ENCODE measurements at regions not wholly inside any gene's neighbourhood (a gene's known extent, or its start where the extent isn't known, plus 50 kb on each side); places are given as distances from the start of the nearest gene placed in this dataset.
"Not testable (repeated sequence)": the region's sequence is repeated elsewhere in the genome, so short reads cannot be mapped to it uniquely, and the experiment has no call there.

DNA sequence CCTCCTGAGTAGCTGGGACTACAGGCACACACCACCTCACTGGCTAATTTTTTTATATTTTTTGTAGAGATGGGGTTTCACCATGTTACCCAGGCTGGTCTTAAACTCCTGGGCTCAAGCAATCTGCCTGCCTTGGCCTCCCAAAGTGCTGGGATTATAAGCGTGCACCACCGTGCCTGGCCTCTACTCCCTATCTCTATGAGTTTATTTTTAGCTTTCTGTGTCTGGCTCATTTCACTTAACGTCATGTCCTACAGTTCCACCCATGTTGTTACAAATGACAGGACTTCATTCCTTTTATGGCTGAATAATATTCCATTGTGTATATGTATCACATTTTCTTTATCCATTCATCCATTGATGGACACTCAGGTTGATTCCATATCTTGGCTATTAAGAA is 164.2 kb upstream of the ZNF648 start:
- FAIRE-seq = not testable (repeated sequence)

DNA sequence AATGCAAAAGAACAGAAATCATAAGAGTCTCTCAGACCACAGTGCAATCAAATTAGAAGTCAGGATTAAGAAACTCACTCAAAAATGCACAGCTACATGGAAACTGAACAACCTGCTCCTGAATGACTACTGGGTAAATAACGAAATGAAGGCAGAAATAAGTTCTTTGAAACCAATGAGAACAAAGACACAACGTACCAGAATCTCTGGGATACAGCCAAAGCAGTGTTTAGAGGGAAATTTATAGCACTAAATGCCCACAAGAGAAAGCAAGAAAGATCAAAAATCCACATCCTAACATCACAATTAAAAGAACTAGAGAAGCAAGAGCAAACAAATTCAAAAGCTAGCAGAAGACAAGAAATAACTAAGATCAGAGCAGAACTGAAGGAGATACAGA is 160.5 kb upstream of the ZNF648 start:
- FAIRE-seq = not testable (repeated sequence)

DNA sequence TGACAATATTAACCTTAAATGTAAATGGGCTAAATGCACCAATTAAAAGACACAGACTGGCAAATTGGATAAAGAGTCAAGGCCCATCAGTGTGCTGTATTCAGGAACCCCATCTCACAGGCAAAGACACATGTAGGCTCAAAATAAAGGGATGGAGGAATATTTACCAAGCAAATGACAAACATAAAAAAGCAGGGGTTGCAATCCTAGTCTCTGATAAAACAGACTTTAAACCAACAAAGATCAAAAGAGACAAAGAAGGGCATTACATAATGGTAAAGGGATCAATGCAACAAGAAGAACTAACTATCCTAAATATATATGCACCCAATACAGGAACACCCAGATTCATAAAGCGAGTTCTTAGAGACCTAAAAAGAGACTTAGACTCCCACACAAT is 159.9 kb upstream of the ZNF648 start:
- not testable (repeated sequence) for FAIRE-seq

DNA sequence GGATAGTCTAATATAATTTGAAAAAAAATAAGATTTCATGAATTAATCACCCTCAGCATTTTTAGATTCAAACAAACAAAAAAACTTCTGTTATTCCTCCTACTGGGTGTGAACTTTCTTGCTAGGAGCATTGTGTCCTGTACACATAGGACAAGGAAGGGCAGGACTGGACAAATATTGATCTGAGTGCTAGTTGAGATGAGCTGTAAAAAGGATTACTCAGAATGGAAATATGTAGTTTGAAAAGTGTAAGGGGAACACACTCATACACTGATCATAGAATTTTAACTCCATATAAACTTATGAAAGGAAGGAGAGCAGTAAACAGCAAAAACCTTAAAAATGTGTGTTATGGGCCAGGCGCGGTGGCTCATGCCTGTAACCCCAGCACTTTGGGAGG is 156.5 kb upstream of the ZNF648 start:
- no peak for FAIRE-seq

DNA sequence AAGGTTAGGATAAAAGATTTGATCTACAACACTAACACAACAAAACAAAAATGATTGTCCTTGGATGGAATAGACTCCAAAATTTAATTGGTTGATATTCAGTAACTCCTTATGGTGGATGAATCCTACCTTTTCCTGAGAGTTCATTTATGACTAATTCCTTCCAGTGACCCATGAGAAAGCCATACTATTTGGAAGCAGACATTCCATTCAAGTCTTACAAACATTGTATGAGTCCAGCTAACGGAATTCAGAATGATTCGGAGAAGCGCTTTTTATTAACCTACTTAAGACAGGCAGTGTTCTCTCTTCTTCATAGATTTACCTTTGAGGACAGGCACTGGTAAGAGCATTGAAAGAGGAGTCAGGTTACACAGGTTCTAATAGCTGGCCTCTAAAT is 155.6 kb upstream of the ZNF648 start:
- FAIRE-seq = no peak

DNA sequence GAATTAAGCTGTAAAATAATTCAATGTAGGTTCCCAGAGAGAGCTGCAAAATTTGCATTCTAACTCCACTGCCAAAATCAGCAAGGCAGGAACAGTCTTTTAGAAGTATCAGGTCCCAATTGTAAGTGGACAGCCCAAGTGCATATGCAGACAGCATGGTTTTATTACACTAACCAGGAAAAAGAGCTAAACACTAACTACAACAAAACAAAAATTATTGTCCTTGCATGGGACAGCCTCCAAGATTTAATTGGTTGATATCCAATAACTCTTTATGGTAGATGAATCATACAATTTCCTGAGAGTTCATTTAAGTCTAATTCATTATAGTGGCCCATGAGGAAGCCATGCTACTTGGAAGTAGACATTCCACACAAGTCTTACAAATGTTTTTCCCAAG is 154.3 kb upstream of the ZNF648 start:
- no peak for FAIRE-seq

DNA sequence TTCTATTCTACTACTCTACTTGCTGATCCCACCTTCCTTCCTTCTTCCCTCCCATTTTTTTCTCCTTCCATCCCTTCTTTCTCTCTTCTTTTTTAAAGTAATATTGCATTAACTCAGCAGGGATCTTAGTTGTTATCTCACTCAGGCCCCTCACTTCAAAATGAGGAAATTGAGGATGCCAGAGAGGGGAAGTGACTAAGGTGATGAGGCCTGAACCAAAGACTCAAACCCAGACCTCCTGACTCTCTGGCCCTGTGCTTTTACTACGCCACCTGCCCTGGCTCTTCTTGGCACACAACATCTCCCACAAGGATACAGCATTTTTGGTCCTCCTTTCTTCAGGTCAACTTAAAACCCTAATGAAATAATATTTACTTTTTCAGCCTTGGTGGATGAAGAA is 151.7 kb upstream of the ZNF648 start:
- no peak for FAIRE-seq

DNA sequence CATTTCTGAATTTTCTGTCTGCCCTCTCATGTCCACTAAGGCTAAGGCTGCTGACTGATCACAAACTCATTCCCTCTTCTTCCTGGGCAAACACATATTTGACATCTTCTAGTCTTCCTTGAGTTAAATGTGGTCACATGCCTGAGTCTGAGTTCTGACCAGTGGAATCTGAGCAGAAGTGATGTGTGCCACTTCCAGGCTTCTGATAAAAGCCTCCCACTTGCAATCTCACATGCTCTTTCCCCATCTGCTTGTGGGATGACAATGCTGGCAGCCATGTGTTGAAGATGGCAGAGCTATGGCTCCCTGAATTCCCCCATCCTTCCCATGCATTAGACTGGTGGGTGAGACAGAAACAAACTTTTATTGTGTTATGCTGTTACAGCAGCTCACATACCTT is 149.9 kb upstream of the ZNF648 start:
- FAIRE-seq = no peak

DNA sequence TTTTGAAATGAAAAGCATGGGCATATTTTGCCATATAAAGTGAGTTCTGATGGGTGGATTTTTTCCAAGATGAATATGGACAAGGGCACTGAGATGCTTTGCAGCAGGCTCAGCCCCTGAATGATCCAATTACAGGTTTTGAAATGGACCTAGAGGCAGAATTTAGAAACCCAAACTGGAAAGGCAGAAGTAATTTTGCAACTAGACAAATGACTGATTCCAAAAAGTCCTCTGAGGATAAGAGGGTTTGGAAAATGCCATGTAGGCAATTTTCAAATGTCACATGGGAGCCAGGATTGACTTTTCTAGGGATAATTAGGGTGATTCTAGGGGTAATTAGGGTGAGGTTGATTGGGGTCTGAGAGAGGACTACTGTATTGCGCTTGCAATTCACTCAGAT is 148.9 kb upstream of the ZNF648 start:
- no peak for FAIRE-seq

DNA sequence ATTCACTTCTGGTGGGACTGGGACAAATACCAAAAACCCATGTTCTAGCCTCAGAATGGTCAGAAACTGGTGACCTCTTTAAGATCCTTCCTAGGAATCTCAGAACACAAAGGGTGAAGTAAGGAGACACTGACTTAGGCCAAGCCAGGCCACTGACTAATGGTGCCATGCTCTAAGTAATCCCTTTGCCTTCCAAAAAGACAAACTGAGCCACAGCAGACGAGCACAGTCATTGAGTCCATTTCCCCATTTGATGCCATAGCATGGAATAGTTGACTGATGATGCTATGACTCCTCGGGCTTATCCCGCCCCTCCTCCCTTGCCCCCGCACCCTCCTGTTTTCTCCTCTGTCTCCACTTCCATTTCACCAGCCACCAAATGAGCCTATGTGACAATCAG is 145.8 kb upstream of the ZNF648 start:
- FAIRE-seq = no peak

DNA sequence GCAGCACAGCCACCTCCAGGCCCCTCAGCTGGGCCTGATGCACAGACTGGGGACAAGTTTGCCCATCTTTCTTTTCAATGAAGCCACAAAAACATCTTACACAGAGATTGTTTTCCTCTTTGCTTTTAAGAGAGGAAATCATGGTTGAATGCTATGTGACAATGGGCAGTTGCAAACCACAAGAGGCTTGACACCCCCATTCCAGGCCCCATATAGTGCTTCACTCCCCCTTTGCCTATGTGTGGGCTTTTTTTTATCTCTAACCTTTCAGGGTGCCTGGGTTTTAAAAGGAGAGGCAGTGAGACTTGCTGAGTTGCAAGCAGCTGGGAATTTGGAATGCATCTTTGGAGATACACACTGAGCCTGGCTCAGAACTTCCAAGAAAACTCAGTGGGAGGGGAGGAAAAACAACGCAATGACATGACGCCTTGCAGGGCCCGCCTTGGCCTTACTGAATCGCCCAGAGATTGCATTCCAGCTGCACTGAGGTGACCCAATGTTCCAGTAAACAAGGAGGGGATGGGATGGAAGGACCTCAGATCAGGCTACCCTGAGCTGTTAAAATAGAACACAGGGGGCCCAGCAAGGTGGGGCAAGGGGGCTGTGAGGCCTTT is 145.2 kb upstream of the ZNF648 start:
- FAIRE-seq = no peak

DNA sequence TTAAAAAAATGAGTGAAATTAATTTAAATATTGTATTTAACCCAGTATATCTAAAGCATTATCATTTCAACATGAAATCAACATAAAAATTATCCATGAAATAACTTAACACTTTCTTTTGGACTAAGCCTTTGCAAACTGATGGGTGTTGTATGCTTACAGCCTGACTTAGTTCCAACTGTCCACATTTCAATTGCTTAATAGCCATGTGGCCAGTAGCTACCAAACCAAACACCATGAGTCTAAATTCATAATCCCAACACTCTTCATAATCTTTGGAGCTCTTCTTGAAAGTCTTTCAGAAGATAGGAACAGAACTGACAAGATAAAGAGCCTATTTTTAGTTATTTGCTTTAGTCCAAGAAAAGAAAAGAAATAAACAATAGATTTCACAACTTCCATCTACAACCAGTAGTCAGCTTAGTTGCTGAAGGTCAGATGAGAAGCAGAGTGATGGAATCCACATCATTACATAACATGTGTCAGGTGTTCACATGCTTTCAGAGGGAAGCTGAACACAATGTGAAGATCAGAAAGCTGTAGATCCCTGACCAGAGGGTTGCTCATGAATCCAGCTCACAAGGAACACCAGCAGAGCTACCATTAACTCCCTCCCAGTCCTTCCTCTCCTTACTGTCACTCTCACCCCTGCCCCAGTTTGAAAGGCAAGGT is 144.0 kb upstream of the ZNF648 start:
- FAIRE-seq = no peak

DNA sequence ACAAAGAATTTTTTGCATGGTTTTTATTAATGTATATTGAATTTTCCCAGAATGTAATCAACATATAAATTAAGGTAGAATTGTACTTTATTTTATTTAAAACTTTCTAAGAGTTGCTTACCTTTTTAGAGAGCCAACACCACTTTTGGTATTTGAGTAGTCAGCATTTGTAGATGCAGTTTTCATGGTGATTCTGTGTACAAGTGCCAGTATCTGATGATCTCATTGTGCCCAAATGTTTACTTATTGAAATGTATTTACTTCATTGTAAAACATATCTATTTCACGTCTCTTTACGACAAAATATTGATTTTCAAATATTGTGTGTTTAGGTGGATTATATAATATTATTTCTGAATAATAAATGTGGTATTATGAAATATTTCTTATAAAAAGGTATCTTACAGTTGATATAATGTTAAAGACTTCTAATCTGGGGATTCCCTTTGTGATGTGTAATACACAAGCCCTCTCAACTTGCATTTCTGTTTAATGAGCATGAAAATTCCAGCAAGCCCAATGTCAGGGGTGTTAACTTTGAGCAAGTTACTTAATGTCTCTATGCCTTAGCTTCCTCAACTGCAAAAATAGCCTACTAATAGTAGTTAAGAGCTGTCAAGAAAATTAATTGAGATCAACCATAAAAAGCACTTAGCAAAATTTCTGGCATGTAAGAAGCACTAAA is 141.8 kb upstream of the ZNF648 start:
- FAIRE-seq = no peak

DNA sequence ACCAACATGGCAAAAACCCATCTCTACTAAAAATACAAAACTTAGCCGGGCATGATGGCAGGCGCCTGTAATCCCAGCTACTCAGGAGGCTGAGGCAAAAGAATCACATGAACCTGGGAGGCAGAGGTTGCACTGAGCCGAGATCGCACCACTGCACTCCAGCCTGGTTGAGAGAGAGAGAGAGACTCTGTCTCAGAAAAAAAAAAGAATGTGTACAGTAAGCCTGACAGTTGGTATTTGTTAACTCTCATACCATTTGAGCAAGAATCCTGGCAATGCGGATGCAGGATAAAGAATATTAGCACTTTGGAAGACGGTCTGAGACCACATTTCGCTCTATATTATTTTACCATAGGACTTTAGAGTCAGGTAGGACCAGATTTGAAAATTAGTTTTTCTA is 140.0 kb upstream of the ZNF648 start:
- not testable (repeated sequence) for FAIRE-seq

DNA sequence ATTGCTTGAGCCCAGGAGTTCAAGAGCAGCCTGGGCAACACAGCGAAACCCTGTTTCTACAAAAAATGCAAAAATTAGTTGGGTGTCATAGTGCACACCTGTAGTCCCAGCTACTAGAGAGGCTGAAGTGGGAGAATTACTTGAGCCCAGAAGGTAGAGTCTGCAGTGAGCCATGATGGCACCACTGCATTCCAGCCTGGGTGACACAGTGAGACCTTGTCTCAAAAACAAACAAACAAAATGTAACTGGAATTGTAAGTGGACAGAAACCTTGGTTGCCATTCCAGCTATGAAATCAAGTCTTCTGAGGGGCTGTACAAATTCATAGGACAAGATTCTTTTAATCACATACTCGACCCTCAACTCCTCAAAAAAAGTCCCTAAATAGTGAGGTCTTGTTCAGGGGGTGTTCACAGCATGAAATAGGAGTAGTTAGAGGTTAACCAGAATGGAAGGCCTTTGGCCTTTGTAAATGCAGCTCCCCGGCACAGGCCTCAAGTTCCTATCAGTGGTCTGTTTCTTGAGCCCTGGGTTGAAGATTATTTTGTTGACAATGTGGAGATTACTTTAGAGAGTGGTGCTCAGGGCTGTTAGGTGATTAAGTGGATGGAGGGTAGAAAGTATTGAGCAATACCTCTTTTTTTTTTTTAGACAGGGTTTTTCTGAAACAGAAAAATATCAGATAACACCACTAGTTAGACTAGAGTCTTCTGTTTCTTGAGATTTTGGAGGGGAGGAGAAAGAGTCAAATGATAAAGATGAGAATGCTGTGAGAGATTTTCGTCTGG is 138.7 kb upstream of the ZNF648 start:
- FAIRE-seq = no peak

DNA sequence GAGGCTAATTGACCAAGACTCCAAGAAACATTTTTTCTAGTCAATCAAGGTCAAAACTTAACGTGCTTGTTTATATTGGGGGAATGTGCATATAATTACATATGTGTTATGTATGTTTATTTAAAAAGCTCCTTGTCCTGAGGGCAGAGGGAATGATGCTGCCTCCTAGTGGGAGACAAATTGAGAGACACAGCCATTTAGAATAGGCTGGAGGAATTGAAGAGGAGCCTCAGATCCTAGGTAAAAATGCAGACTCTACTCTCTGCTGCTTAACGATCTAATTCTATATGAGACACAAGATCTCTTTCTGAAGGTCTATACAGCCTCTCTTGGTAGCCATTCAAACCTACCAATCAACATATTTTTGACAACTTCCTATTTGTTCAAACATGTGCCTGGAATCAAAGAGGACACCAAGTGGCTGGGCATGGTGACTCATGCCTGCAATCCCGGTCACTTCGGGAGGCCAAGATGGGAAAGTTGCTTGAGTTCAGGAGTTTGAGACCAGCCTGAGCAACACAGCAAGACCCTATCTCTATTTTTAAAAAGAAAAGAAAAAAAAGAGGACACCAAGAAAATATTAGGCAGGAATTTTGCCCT is 136.6 kb upstream of the ZNF648 start:
- no peak for FAIRE-seq

DNA sequence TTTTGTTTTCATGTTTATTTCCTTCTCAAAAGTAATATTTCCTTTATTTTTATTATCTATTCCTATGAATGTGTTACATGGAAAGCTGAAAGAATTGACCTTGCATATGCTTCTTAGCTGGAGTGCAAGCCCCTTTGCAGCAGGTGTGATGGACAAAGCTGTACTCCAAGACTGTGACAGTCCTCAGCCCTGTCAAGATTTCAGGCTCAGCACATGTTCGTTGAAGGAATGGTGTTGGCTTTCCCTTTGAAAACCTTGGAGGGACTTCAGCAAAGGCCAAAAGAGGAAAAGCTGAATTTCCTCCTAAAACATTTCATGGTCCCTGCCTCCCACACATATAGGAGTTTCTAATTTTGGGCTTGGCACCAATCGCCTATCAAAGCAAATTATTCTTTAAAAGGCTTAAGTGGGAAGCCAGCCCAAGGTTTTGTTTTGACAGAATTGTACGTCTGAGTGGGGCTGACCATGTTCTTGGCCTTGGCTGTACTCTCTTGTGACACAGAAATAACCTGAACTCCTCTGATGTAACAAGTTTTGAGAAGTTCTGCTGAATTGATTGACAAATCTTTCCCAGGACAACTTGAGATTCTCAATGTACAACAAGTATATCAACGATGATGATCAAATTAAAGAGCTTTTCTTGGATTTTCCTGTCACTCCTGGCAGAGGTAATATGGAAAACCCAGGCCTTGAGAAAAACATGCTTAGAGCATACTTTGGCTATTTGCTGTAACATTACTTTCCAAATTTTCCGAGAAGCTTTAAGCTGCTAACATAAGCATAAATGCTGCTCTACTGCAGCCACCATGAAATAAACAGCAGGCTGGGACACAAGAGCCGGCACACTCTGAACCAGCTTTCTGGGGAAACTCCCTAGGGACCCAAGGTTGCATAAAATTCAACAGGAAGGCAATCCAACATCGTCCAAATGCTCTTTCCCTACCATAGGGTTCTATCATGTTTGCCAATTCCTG is 135.7 kb upstream of the ZNF648 start:
- no peak for FAIRE-seq

DNA sequence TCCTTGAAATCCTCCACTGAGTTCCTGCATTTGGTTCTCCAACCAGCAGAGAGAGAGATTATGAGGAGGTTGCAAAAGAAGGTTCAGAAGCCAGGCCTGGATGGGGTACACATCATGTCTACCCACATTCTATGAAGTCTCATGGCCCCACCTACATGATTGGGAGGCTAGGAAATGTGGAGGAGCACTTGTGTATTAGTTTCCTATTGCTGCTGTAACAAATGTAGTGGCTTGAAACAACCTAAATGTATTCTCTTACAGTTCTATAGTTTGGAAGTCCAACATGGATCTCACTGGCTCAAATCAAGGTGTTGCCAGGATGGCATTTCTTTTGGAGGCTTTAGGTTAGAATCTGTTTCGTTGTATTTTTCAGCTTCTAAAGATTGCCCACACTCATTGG is 134.2 kb upstream of the ZNF648 start:
- FAIRE-seq = no peak

DNA sequence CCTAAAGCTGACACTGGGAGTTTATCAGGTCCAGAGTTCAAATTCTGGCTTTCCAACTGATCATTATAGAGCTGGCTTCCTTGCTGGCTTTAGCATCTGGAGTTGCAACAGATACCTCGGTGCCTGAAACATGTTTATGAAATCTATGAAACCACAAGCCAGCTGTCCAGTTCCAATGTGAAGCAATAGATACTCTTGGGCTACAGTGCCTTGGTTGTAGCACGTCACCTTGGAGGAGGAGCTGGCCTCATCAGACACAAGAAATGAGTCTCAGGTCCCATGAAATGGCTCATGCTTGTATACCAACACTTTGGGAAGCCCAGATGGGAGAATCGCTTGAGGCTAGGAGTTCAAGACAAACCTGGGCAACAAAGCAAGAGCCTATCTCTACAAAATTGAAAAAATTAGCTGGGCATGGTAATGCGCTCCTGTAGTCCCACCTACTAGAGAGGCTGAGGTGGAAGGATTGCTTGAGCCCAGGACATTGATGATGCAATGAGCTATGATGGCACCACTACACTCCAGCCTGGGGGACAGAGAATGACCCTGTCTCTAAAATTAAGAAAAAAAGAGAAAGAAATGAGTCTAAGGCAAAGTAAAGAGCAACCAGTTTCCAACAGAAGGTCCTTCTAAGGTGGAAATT is 132.5 kb upstream of the ZNF648 start:
- no peak for FAIRE-seq

DNA sequence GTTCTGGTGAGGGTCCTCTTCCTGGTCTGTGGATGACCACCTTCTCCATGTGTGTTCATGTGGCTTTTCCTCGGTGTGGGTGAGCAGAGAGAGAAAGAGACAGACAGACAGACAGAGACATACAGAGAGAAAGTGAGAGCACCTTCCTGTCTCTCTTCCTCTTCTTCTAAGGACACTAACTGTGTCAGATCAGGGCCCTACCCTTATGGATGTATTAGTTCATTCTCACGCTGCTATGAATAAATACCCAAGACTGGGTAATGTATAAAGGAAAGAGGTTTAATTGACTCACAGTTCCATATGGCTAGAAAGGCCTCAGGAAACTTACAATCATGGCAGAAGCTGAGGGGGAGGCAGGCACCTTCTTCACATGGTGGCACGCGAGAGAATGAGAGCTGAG is 131.5 kb upstream of the ZNF648 start:
- FAIRE-seq = no peak

DNA sequence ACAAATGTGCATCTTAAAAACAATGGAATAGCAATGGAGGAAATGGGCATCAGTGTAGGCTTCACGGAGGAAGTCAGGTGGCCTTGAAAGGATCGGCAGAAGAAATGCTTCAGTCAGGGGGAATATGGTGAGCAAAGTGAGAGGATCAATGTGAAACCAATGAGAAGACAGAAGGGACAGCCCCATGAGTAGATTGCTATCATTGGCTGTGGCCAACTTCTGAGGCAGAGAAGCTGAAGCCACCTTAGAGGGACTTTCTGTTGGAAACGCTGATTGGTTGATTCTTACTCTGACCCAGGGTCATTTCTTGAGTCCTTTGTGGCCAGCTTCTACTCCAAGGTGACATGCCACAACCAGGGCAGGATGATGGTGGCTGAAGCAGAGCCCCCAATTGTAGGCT is 130.7 kb upstream of the ZNF648 start:
- no peak for FAIRE-seq
